ENCODE measurements at regions not wholly inside any gene's neighbourhood (a gene's known extent, or its start where the extent isn't known, plus 50 kb on each side); places are given as distances from the start of the nearest gene placed in this dataset.
A peak's percentile ranks its signal among the peaks of the same experiment; 100 is the strongest.
"Not testable (repeated sequence)": the region's sequence is repeated elsewhere in the genome, so short reads cannot be mapped to it uniquely, and the experiment has no call there.

DNA sequence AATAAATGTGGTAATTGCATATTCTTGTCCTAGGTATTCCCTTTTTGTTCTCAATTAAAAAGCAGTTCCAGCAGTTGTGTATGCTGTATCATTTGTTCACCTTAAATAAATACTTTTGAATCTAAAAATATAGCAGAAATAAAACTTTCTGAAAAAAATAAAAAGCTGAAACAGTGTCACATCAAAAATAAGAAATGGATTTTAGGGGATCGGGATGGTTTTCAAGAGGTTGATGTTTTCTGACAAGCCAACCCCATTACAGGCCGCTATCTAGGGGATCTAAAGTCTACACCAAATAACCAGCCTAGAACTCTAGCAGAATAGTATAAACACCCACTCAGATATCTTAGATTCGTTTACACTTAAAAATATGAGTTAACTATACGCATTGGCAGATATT lies 95.4 kb upstream of the MAML3 start:
- peak; percentile 46 for DNase-seq

DNA sequence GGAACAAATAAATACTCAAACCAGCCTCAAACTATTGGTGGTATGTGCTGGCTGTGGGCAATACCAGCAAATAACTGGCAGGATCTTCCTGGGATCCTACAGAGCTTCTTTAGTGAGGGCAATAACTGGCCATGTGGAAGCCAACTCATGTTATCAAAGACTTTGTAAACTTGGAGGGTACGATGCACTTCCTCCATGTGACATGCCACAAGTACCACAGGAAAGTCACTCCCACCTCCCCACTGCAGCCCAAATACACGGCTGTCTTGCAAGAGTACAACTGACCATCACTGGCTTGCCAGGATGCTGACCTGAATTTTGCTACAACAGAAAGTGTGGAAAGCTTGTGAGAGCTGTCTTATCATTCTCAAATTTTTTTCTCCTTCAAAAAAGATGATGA lies 93.3 kb upstream of the MAML3 start:
- DNase-seq = no peak

DNA sequence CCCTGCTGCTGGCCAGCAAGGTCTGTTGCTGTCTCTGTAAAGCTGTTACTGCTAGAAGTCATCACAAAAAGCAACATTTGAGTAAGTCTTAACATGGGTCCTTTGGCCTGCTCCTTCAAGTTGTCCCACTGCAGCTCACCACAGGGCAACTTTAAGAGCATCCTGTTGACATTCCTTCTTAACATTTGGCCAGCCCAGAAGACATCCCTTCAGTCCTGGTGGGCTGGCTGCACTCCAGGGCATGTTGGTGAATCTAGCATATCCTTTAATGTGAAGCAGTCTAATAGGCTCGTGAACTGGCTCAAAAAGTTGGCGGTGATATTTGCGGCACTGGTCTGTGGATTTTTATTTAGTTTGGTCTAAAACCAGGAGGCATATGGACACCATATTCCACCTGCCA lies 92.2 kb upstream of the MAML3 start:
- DNase-seq = no peak

DNA sequence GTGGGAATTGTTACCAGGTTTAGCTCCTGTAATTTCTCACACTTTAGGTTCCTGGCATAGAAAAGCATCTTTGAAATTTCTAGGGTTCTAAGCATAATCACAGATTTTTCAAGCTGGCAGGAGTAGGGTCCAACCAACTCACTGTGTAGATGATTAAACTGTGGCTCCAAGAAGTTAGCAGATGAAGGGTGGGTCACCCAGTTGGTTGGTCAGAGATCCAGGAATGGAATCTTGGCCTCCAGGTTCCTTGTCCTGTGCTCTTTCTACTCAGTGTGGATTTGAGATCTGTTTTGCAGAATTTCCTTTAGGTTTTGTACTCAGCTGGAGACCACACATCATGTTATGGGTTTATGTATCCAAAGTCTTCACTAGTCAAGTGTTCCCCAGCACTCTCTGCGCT lies 90.3 kb upstream of the MAML3 start:
- no peak for DNase-seq

DNA sequence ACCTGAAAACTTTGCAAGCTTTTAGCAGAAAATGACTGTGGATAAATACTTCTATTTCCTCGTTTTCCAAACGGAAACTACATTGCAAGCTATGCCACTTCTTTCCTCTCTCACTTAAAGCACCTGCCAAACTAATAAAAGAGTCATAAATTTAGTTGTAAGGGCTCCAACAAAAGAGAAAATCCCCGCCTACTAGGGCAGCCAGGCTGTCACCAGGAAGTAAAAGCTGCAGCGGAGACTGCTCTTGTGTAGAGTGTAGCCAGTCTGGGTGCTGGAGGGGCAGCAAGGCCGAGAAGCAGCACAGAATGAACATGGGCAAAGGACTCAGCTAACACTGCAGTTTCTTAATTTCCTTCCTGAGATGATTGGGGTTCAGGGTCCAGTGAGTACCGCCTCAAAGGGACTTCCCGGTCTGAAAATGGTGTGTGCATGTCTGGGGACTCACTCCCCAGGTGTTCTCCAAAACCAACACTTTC lies 89.3 kb upstream of the MAML3 start:
- DNase-seq = no peak

DNA sequence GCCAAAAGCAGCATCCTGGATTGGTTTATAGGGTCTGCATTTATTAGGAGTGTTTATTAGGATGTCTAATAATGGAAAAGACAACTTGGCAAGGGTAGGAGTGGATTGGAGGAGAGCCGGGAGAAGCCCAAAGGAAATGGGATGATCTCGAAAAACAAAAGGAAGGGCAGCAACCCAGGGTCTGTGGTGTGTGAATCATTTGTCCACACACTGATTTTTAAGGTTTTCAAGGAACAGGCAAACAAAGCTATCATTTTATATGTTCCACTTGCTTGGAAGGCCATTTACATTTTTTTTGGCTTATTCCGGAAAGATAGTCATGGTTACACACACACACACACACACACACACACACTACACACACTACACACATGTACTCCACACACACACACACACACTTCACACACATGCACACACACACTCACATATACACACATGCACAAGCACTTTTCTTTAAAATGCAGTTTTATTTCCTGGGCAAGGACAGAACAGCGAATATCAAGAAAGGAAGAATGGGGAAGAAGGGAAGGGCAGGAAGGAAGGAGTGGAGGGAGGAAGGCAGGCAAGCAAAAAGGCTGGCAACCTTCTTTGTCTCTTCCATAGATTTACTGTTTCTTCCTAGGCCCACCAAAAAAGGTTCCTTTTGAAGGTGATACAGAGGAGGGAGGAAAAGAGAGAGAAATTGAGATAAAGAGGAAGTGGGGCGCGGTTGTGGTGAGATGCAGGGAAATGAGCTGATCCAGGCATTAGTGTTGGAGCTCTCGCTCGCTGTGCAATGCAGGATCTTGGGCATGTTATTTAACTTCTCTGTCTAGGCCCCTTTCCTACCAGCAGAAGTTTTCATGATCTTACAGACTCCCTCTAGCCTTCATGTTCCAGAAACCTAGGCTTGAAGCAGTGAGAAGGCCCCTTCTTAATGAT lies 88.6 kb upstream of the MAML3 start:
- DNase-seq = no peak

DNA sequence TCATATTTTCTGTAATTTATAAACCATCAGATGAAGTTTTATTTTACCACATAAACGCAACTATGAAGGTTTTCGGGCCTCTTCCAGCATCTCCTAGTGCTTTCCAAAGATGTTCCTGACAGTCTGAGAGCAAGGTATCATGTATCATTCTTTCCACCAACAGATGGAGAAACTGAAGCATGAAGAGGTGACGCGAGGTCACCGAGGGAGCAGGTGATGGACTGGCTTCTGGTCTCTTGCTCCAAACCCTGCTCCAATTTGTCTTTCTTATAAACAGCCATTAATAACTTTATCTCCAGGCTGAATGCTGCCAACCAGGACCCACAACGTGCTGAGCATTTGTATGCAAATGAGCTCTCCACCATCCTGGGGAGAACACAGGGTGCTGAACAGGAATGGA lies 86.3 kb upstream of the MAML3 start:
- no peak for DNase-seq

DNA sequence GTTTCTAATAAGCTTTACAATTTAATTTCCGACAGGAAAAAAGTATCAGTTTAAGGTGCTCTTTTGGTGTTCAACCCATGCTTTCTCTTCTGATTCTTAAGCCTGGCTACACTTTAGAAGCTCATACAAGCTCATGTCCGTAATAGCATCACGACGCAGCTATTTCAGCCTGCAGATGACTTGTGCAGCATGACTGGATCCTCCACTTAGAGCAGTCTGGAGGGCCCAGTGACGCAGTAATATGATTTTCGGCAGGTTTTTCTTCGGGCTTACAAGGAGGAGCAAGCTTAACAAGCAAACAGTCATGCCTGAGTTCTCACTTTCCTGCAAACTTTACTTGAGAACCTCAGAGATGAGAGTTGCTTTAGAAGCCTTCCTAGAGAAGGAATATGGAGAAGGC lies 85.3 kb upstream of the MAML3 start:
- DNase-seq = no peak

DNA sequence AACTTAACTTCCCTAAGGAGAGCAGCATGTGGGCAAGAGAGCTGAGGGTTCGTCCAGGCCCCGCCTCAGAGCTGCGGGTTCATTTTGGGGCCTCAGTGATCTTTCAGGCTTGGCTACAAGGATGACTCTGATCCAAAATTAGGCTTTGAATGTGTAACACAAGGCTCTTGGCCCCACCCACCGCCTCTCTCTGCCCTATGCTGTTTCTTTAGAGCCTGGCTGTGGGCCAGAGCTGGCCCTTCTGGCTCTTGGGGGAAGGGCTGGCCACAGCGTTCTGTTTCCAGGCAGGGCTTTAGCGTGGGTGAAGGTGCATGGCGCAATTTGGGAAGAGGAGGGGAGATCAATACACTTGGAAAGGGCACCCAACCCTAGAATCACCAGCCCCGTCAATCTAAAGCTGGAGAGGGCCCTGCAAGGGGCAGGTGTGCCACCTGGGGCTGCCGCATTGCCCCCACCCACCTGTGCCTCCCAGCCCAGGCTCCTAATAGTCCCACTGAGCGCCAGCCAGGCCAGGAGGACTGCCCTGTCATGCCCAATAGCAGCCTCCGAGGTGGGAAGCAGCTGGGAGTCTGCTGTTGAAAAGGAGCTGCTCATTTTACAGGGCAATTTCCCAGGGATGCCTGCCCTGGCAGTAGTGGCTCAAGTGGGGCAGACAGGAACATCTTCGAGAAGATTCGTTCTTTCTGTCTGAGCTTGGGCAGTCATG lies 84.5 kb upstream of the MAML3 start:
- DNase-seq = peak; percentile 55

DNA sequence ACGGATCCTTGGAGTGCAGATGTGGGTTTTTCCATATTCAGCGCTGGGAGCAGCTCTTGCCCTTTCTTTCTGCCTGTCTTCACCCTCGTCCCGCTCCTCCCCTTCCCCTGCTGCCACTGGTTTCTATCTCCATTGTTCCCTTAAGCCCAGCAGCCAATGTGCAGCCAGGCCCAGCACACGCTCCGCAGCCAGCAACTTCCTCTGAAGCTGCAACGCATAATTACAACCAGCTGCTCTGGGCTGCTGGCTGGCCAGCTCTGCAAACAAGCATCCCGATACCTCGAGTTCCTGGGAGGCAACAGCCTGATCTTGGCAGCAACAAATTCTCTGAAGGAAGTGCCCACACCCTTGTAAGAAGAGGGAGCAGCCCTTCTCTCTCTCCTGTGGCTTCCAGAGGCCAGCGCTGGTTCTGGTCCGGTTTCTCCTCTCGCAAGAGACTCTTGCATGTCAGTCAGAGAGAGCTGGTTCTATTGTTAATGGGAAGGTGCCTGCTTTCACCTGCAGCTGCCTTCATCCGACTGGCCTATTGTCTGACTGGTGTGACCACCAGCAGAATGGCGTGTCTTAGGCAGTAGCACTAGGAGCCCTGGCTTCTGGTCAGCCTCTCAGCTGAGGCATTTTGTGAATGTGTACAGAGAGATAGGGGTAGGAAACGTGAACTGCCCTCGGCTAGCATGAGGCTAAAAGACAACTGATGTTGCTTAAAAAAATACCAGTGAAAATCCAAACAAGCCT lies 83.8 kb upstream of the MAML3 start:
- peak; percentile 74 for DNase-seq

DNA sequence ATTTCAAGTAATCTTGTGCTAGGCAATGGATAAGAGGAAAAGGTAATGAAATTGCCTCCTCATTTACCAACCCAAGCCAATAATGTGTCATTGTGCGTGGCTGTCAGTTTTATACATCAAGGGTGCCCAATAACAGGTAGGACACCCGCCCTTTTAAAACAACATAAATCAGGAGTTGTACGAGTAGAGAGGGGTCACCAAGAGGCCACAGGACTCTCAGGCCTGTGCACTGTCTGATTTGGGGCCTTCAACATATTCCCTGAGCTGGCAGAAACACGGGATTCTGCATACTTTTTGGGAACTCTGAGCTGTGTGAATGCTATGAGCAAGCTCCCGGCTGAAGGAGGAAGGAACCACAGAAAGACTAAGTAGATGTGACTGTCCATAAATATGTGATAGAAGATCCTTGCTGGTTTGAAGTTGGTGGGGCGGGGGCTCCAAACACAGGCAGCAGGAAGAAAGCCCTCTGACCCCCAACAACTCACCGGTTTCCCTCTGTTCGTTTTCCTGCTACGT lies 82.7 kb upstream of the MAML3 start:
- DNase-seq = no peak

DNA sequence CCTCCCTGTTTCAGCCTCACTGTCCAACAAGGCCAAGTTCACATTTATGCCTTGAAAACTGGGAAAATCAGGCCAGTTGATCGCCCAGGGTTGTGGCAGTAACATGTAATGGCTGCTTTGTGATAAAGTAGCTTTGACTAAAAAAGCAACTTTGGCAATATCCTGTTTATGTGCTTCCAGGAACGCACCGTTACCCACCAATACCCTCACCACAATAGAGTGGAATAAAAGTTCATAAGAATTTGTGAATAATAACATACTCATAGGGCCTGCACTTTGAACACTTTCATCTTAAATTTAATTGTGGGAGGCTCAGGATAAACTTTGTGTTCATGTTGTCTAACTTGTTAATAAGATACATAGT lies 80.7 kb upstream of the MAML3 start:
- no peak for DNase-seq

DNA sequence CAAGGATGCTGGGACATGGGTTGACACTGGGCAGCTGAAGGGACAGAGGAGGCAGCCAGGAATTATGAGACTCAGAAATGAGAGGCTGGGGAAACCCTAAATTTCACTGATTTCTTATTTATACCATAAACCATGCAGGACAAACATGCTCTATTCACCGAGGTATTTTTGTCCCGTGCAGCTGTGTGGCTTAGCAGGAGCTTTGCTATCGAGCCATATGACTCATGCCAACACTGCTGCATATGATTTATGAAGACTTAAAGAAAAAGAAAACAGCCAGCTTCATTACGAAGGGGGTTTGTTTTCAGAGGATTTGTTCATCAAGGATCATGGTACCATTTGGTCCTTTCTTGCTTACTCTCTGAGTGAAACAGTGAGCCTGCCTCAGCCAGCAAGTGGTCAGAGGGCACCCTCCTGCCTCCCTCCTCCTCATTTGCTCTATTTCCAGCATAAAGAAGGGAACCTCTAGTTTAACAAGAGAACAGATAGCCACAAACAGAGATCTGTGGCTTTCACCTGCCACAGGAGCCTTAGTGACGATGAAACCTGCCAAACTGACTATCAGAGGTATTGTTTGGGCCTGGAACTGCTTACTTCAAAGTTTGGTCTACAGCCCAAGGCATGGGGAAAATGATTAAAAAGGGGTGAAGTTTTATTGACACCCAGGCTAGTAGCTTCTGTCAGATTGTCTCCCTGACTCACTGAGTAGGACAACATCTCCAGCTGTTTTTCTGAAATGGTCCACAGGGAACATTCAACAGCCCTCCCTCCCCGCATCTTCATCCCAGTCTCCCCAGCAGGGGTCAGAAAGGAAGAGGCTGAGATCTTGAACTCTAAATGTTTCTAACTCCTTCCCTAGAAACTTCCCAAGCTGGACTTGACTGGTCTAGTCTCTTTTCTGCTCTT lies 80.1 kb upstream of the MAML3 start:
- DNase-seq = no peak

DNA sequence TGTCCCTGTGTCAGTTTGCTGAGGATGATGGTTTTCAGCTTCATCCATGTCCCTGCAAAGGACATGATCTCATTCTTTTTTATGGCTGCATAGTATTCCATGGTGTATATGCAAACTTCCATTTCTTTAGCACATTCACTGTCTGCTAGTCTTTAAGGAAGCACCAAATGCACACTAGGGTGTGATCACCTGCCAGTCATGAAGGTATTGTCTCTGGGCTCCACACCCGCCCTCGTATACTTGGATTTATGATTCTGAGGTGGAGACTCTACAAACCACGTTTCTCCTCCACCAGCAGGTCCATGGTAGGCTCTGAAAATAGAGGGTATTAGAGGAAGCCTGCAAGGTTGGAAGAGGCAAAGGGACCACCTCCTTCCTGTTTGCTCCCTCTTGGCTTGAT lies 75.9 kb upstream of the MAML3 start:
- DNase-seq = no peak

DNA sequence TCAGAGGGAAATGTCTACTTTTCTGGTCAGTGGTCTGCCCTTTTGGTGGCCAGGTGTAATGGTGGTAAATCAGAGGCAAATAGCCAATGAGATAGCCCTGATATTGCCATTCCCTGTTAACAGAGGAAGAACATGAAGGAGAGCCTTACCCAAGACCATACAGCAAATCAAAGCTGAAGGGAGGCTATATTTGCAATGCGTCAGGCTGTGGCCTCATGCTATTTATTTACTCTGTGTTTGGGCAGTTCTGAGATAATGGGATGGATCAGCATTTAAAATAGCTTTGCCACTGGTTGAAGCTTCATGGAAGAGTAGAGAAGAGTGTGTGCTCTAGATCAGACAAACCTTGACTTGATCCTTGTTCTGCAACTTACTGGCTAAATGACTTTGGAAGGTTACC lies 73.3 kb upstream of the MAML3 start:
- no peak for DNase-seq

DNA sequence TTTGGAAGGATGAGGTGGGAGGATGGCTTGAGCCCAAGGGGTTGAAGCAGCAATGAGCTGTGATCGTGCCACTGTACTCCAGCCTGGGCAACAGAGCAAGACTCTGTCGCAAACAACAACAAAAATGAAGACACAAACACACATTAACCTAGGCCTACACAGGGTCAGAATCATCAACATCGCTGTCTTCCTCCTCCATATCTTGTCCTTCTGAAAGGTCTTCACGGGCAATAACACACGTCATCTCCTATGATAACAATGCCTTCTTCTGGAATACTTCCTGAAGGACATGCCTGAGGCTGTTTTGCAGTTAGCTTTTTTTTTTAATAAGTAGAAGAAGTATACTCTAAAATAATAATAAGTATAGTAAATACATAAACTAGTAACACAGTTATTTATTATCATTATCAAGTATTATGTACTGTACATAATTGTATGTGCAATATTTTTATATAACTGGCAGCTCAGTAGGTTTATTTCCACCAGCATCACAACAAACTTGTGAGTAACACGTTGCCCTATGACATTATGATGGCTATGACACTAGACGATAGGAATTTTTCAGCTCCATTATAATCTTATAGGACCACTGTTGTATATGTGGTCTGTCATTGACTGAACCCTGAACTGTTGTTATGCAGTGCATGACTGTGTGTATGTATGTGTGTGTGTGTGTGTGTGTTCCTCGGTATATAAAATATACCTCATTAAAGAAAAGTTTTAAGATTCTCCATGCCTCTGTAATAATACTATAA lies 69.2 kb upstream of the MAML3 start:
- DNase-seq = no peak

DNA sequence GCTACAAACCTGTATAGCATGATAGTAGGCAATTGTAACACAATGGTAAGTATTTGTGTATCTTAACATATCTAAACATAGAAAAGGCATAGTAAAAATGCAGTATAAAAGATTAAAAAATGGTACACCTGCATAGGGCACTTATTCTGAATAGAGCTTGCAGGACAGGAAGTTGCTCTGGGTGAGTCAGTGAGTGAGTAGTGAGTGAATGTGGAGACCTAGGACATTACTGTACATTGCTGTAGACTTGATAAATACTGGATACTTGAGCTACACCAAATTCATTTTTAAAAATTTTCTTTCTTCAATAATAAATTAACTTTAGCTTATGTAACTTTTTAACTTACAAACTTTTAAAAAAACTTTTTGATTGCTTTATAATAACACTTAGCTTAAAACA lies 68.2 kb upstream of the MAML3 start:
- no peak for DNase-seq

DNA sequence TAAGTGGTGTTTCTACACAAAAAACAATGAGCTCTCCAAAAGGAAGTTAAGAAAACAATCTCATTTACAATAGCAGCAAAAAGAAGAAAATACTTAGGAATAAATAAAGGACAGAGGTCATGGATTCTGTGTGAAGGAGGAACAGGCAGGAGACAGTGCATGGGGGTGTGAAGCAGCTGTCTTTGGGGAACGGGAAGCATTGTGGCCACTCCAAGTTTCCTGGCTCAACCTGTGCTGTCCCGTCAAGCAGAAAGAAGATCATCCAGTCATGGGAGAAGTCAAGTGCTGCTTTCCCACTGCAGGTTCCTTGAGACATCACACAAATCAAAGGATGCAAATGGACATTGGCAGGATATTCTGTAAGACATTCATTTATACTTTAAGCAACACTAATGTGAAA lies 66.1 kb upstream of the MAML3 start:
- DNase-seq = no peak

DNA sequence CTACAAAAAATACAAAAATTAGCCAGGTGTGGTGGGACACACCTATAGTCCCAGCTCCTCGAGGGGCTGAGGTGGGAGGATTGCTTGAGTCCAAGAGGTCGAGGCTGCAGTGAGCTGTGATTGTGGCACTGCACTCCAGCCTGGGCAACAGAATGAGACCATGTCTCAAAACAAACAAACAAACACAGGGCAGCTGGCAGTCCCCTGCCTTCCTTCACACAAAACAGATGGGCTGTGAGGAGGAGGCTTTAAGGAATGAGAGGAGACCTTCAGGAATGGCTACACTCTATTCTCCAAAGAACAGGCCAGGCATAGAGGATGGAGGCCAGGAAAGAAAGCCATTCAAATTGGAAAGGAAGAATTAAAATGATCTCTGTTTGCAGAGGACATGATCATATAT lies 65.6 kb upstream of the MAML3 start:
- no peak for DNase-seq

DNA sequence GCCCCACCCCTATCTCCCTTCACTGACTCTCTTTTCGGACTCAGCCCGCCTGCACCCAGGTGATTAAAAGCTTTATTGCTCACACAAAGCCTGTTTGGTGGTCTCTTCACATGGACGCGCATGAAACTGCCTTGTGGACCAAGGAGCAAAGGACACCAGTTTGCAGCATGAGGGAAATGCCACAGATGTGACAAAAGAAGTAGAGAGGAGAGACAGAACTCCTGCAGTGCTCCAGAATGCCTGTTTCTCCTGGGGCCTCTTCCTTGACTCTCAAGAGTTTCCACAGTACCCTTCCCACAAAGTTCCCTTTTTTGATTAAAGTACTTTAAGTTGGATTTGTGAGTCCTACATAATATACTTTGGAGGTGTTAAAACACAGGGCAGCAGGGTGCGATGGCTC lies 65.1 kb upstream of the MAML3 start:
- DNase-seq = not testable (repeated sequence)

DNA sequence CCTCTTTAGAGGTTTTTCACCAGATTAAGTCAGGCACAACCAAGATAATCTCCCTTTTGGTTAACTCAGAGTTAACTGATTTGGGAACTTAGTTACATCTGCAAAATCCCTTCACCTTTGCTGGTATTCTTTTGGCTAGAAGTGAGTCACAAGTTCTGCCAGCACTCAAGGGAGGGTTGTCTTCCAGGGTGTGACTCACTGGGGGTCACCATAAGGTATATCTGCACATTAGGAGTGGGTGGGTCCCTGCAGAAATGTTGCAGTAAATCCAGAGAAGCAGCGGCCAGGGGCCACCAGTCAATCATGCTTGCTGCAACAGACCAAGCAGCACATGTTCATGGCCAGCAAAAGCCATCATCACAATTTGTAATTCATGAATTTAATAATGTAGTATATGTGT lies 59.8 kb upstream of the MAML3 start:
- DNase-seq = no peak
